T follicular helper cell (primary cell): ENCODE measurements at regions not wholly inside any gene's neighbourhood (a gene's known extent, or its start where the extent isn't known, plus 50 kb on each side); places are given as distances from the start of the nearest gene placed in this dataset.

ENCODE experiments used
- DNase-seq: peaks from one replicate; pipeline ENCODE4 v3.0.0-alpha.2; 2020; ENCODE audit warnings: low read depth

- no peak for DNase-seq
Measured at GRCh38 chr14:98707522-98707921, 564.5 kb downstream of the BCL11B start.

- DNase-seq = no peak
Measured at GRCh38 chr14:98708555-98708954, 563.4 kb downstream of the BCL11B start.

GRCh38 chr14:98711453-98711852 lies 560.5 kb downstream of the BCL11B start:
- no peak for DNase-seq

GRCh38 chr14:98714626-98715425 lies 557.2 kb downstream of the BCL11B start:
- no peak for DNase-seq

GRCh38 chr14:98716133-98716532 lies 555.9 kb downstream of the BCL11B start:
- DNase-seq = no peak

GRCh38 chr14:98721061-98721460 lies 550.9 kb downstream of the BCL11B start:
- DNase-seq = no peak

- no peak for DNase-seq
Measured at GRCh38 chr14:98724734-98725133, 547.3 kb downstream of the BCL11B start.

GRCh38 chr14:98725191-98725590 lies 546.8 kb downstream of the BCL11B start:
- DNase-seq = no peak

- DNase-seq = no peak
Measured at GRCh38 chr14:98725676-98726075, 546.3 kb downstream of the BCL11B start.

- no peak for DNase-seq
Measured at GRCh38 chr14:98726585-98727405, 545.2 kb downstream of the BCL11B start.

GRCh38 chr14:98728024-98728423 lies 544.0 kb downstream of the BCL11B start:
- DNase-seq = no peak

- DNase-seq = no peak
Measured at GRCh38 chr14:98728836-98729235, 543.2 kb downstream of the BCL11B start.

- DNase-seq = no peak
Measured at GRCh38 chr14:98731286-98731685, 540.7 kb downstream of the BCL11B start.

- no peak for DNase-seq
Measured at GRCh38 chr14:98731701-98732100, 540.3 kb downstream of the BCL11B start.

- no peak for DNase-seq
Measured at GRCh38 chr14:98733536-98733935, 538.5 kb downstream of the BCL11B start.

- DNase-seq = no peak
Measured at GRCh38 chr14:98736701-98737338, 535.2 kb downstream of the BCL11B start.

- DNase-seq = no peak
Measured at GRCh38 chr14:98741523-98741922, 530.5 kb downstream of the BCL11B start.

GRCh38 chr14:98742001-98742400 lies 530.0 kb downstream of the BCL11B start:
- no peak for DNase-seq

GRCh38 chr14:98743536-98743935 lies 528.5 kb downstream of the BCL11B start:
- no peak for DNase-seq

- no peak for DNase-seq
Measured at GRCh38 chr14:98748966-98749365, 523.0 kb downstream of the BCL11B start.

- no peak for DNase-seq
Measured at GRCh38 chr14:98751110-98751509, 520.9 kb downstream of the BCL11B start.

- no peak for DNase-seq
Measured at GRCh38 chr14:98752660-98753059, 519.3 kb downstream of the BCL11B start.
